H1 (cell line): ENCODE measurements at regions not wholly inside any gene's neighbourhood (a gene's known extent, or its start where the extent isn't known, plus 50 kb on each side); places are given as distances from the start of the nearest gene placed in this dataset.
A peak's percentile ranks its signal among the peaks of the same experiment; 100 is the strongest.

Experiments
- CTCF ChIA-PET: fragments of 300-600 bp; sonication (Branson Sonifier 250); formaldehyde crosslinking; loops from one replicate; lab custom pipeline; 2021; ENCODE audit not compliant: partially characterized antibody; lab: Charles Lee
- POLR2A ChIA-PET: fragments of 300-600 bp; sonication (Branson Sonifier 250); formaldehyde crosslinking; loops from one replicate; lab custom pipeline; 2021; ENCODE audit warnings: inconsistent platforms; ENCODE audit not compliant: partially characterized antibody; lab: Charles Lee
- DNase-seq, 2 experiments: peaks; one replicate each; pipeline versions ENCODE4 v3.0.0 to v3.0.0-alpha.2; 2010 to 2022; ENCODE audit warnings: low spot score in 2 of 2, low read depth in 1 of 2, mixed read lengths in 1 of 2
- FAIRE-seq: peaks from 2 replicates; lab custom pipeline; 2011; peaks lifted over from hg19 to GRCh38; lab: Jason Lieb, UNC
- H2AFZ ChIP-seq: 2 replicates; pipeline ENCODE4 v1.8.1; 2012; ENCODE audit warnings: low read length, inconsistent platforms
- H2AK5ac ChIP-seq: 2 replicates; pipeline ENCODE4 v1.6.1; 2013; ENCODE audit warnings: low read depth, low read length
- H2BK120ac ChIP-seq: replicated peaks from 2 replicates; pipeline ENCODE3; 2013; ENCODE audit warnings: low read depth, low read length, inconsistent platforms
- H2BK12ac ChIP-seq: 2 replicates; pipeline ENCODE4 v1.6.1; 2013; ENCODE audit warnings: low read depth, low read length
- H2BK15ac ChIP-seq: 2 replicates; pipeline ENCODE4 v1.6.1; 2013; ENCODE audit warnings: low read length
- H2BK20ac ChIP-seq: 2 replicates; pipeline ENCODE4 v1.6.1; 2013; ENCODE audit warnings: low read length
- H2BK5ac ChIP-seq: 2 replicates; pipeline ENCODE4 v1.6.1; 2013; ENCODE audit warnings: low read depth, low read length
- H3K14ac ChIP-seq: 2 replicates; pipeline ENCODE4 v1.6.1; 2013; ENCODE audit warnings: inconsistent platforms; ENCODE audit not compliant: insufficient read length
- H3K18ac ChIP-seq: 2 replicates; pipeline ENCODE4 v1.6.1; 2013; ENCODE audit warnings: low read length; ENCODE audit errors: extremely low read depth
- H3K23ac ChIP-seq: 2 replicates; pipeline ENCODE4 v1.6.1; 2013; ENCODE audit warnings: inconsistent platforms; ENCODE audit not compliant: insufficient read length
- H3K23me2 ChIP-seq: 2 replicates; pipeline ENCODE4 v1.6.1; 2013; ENCODE audit warnings: low read depth, low read length
- H3K27ac ChIP-seq: 2 replicates; pipeline ENCODE4 v1.6.1; 2011; ENCODE audit warnings: low read depth, low read length, inconsistent platforms
- H3K27me3 ChIP-seq, 4 experiments: replicated peaks in 1 of 4; 1 replicate in 1 of 4; 2 replicates in 3 of 4; pipeline versions ENCODE4 v1.6.1 to v1.8.1; 2011 to 2013; ENCODE audit warnings: low read length in 3 of 4, mild to moderate bottlenecking in 3 of 4, inconsistent platforms in 2 of 4, mixed read lengths in 2 of 4, moderate library complexity in 1 of 4; ENCODE audit not compliant: control insufficient read depth in 3 of 4, insufficient read depth in 3 of 4; ENCODE audit errors: extremely low read depth in 1 of 4
- H3K36me3 ChIP-seq, 4 experiments: 2 replicates each; pipeline versions ENCODE4 v1.6.1 to v1.8.1; 2011 to 2013; ENCODE audit warnings: mild to moderate bottlenecking in 4 of 4, low read length in 3 of 4, moderate library complexity in 2 of 4, control low read depth in 1 of 4, inconsistent platforms in 1 of 4; ENCODE audit not compliant: insufficient read depth in 4 of 4, control insufficient read depth in 2 of 4
- H3K4ac ChIP-seq: replicated peaks from 2 replicates; pipeline ENCODE3; 2013; ENCODE audit warnings: low read length, low read depth, mixed read lengths, inconsistent platforms; ENCODE audit not compliant: insufficient read length
- H3K4me1 ChIP-seq, 4 experiments: replicated peaks in 1 of 4; 1 replicate in 1 of 4; 2 replicates in 3 of 4; pipeline versions ENCODE4 v1.6.1 to v1.8.1; 2011 to 2013; ENCODE audit warnings: low read length in 3 of 4, inconsistent platforms in 2 of 4, mixed read lengths in 1 of 4; ENCODE audit not compliant: insufficient read depth in 4 of 4, control insufficient read depth in 3 of 4
- H3K4me2 ChIP-seq, 2 experiments: 2 replicates each; pipeline versions ENCODE4 v1.6.1 to v1.8.1; 2011 to 2013; ENCODE audit warnings: low read depth in 2 of 2, low read length in 2 of 2, control low read depth in 1 of 2, inconsistent platforms in 1 of 2, mild to moderate bottlenecking in 1 of 2; ENCODE audit not compliant: insufficient read depth in 1 of 2
- H3K4me3 ChIP-seq, 4 experiments: fragments of 200-600, 300-600 bp in 1 of 4; sonication (generic), shearing (Covaris generic), sonication (Bioruptor Twin) in 1 of 4; 2 replicates each; pipeline versions ENCODE4 v1.5.1 to v1.8.1; 2011 to 2016; ENCODE audit warnings: low read length in 4 of 4, low read depth in 3 of 4, control low read depth in 2 of 4, inconsistent platforms in 2 of 4, mild to moderate bottlenecking in 2 of 4, mixed read lengths in 1 of 4, moderate library complexity in 1 of 4; ENCODE audit not compliant: insufficient read depth in 2 of 4; ENCODE audit errors: extremely low read depth in 1 of 4
- H3K56ac ChIP-seq: replicated peaks from 2 replicates; pipeline ENCODE3; 2013; ENCODE audit warnings: low read depth, mild to moderate bottlenecking, mixed read lengths, low read length, inconsistent platforms; ENCODE audit not compliant: insufficient read length
- H3K79me1 ChIP-seq: 2 replicates; pipeline ENCODE4 v1.6.1; 2013; ENCODE audit warnings: low read depth, low read length, control low read depth
- H3K79me2 ChIP-seq, 2 experiments: 2 replicates each; pipeline versions ENCODE4 v1.6.1 to v1.8.1; 2012 to 2013; ENCODE audit warnings: low read length in 2 of 2, mild to moderate bottlenecking in 2 of 2, inconsistent platforms in 1 of 2; ENCODE audit not compliant: insufficient read depth in 2 of 2, control insufficient read depth in 1 of 2
- H3K9ac ChIP-seq, 4 experiments: replicated peaks in 1 of 4; 1 replicate in 1 of 4; 2 replicates in 3 of 4; pipeline versions ENCODE4 v1.6.1 to v1.8.1; 2011 to 2013; ENCODE audit warnings: low read depth in 3 of 4, low read length in 3 of 4, control low read depth in 2 of 4, mild to moderate bottlenecking in 2 of 4, moderate library complexity in 2 of 4, inconsistent platforms in 1 of 4; ENCODE audit errors: extremely low read depth in 1 of 4
- H3K9me3 ChIP-seq, 2 experiments: 2 replicates each; pipeline versions ENCODE4 v1.6.1 to v1.8.1; 2012 to 2013; ENCODE audit warnings: mild to moderate bottlenecking in 2 of 2, moderate library complexity in 2 of 2, control low read depth in 1 of 2, inconsistent platforms in 1 of 2, low read depth in 1 of 2, low read length in 1 of 2, mixed read lengths in 1 of 2; ENCODE audit not compliant: insufficient read depth in 2 of 2
- H4K20me1 ChIP-seq, 2 experiments: replicated peaks in 1 of 2; 2 replicates each; pipeline versions ENCODE3 to v1.8.1; 2011 to 2013; ENCODE audit warnings: inconsistent platforms in 2 of 2, low read length in 2 of 2, mild to moderate bottlenecking in 1 of 2; ENCODE audit not compliant: insufficient read depth in 2 of 2, control insufficient read depth in 1 of 2
- H4K5ac ChIP-seq: 2 replicates; pipeline ENCODE4 v1.6.1; 2013; ENCODE audit warnings: low read length, low read depth, mixed read lengths, inconsistent platforms; ENCODE audit not compliant: insufficient read length
- H4K8ac ChIP-seq: 2 replicates; pipeline ENCODE4 v1.8.0; 2013; ENCODE audit warnings: mild to moderate bottlenecking, moderate library complexity, low read length, inconsistent platforms; ENCODE audit not compliant: insufficient read depth; ENCODE audit errors: extremely low read depth
- H4K91ac ChIP-seq: replicated peaks from 2 replicates; pipeline ENCODE3; 2013; ENCODE audit warnings: low read length, mixed read lengths, inconsistent platforms; ENCODE audit not compliant: insufficient read length
- BRCA1 ChIP-seq: IDR thresholded peaks from 2 replicates; pipeline ENCODE4 v1.6.1; 2012; ENCODE audit warnings: low read depth, low read length, improper control_type of control experiment
- CREB1 ChIP-seq: IDR thresholded peaks from 2 replicates; pipeline ENCODE4 v1.6.1; 2012; ENCODE audit warnings: inconsistent platforms
- E2F6 ChIP-seq: IDR thresholded peaks from 2 replicates; pipeline ENCODE4 v1.6.1; 2012; ENCODE audit warnings: inconsistent platforms
- JUN ChIP-seq: IDR thresholded peaks from 2 replicates; pipeline ENCODE4 v1.6.1; 2011; ENCODE audit warnings: low read depth, mild to moderate bottlenecking, improper control_type of control experiment, low read length
- KDM1A ChIP-seq: fragments of 200-600, 300-600 bp; sonication (generic); IDR thresholded peaks from 2 replicates; pipeline ENCODE4 v1.7.1; 2016; ENCODE audit warnings: mild to moderate bottlenecking, low read length, borderline replicate concordance
- PHF8 ChIP-seq: fragments of 200-600 bp; sonication (generic); conservative IDR thresholded peaks from 2 replicates; pipeline ENCODE4 v1.7.1; 2012; ENCODE audit warnings: low read depth, mild to moderate bottlenecking, inconsistent platforms, low read length, moderate library complexity
- RAD21 ChIP-seq, 2 experiments: IDR thresholded peaks in 1 of 2; conservative IDR thresholded peaks in 1 of 2; 2 replicates each; pipeline ENCODE4 v1.6.1; 2011; ENCODE audit warnings: low read depth in 2 of 2, low read length in 2 of 2, improper control_type of control experiment in 1 of 2, inconsistent platforms in 1 of 2, mild to moderate bottlenecking in 1 of 2, moderate library complexity in 1 of 2
- RXRA ChIP-seq: IDR thresholded peaks from 2 replicates; pipeline ENCODE4 v1.6.1; 2011; ENCODE audit warnings: low read depth, mild to moderate bottlenecking, low read length, moderate library complexity; ENCODE audit not compliant: insufficient read depth
- TAF1 ChIP-seq: IDR thresholded peaks from 2 replicates; pipeline ENCODE4 v1.6.1; 2011; ENCODE audit warnings: mild to moderate bottlenecking, low read depth, low read length
- TBP ChIP-seq: IDR thresholded peaks from 2 replicates; pipeline ENCODE4 v1.6.1; 2011; ENCODE audit warnings: low read depth, low read length, improper control_type of control experiment
- WGBS, 2 experiments: shearing (Covaris generic) in 1 of 2; methylation state at CpG; one replicate each; pipeline versions ENCODE4 v1.1.6 to v1.1.7; 2013 to 2015; ENCODE audit warnings: low lambda C conversion rate in 2 of 2, mixed read lengths in 2 of 2, inconsistent platforms in 1 of 2, low coverage in 1 of 2, missing lambda C conversion rate in 1 of 2; ENCODE audit not compliant: insufficient replicate concordance in 2 of 2, insufficient coverage in 1 of 2, insufficient read length in 1 of 2; ENCODE audit errors: extremely low coverage in 1 of 2, missing lambda C conversion rate in 1 of 2; 5-methylcytosine and 5-hydroxymethylcytosine counted together
- TF ChIP-seq, protein P1 (sequence below): IDR thresholded peaks from 2 replicates; pipeline ENCODE4 v1.6.1; 2012; ENCODE audit warnings: inconsistent platforms

DNA sequence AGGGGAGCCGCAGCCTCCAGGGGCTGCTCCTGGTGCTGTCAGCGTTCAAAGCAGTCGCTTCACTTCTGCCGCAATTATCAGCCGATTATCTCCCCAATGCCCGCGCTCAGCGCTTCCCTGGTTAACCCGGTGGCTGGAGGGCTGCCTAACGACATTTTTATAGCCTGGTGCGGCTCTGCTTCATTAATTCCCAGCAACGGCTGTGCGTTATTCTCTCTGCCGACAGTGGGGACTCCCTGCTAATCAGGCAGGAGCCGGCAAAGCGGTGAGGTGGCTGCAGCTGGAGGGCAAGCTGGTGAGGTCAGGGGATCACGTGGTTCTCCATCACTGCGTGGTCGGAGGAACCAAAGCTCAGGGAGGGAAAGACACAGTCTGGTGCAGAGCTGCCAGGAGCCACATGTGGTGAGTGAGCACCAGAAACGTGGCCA lies 62.9 kb downstream of the GLRX5 start:
- H3K9ac ChIP-seq: peak overlapping the region in 2 of 4 experiments; percentile 43 to 50; a peak in 5 of 7 replicates
- no peak overlapping the region for H2AK5ac ChIP-seq
- peak overlapping the region; percentile 18; the same call in 1 of the 2 replicates for H2AFZ ChIP-seq
- H4K5ac ChIP-seq: peak overlapping the region; percentile 76
- peaks cover 0 to 4% (median under 1%) of the 10 kb centered on the region in 4 experiments; a peak in 1 of 7 replicates for H3K27me3 ChIP-seq
- H3K4me2 ChIP-seq: peak overlapping the region; percentile 64 to 80
- no peak overlapping the region for H3K23ac ChIP-seq
- no peak overlapping the region for H3K56ac ChIP-seq
- H3K4me1 ChIP-seq: peaks cover 0 to 15% (median 9%) of the 10 kb centered on the region in 4 experiments; a peak in 6 of 7 replicates
- H3K9me3 ChIP-seq: no peaks in the 10 kb centered on the region; a peak in 2 of 4 replicates
- no peaks in the 10 kb centered on the region for H3K79me2 ChIP-seq
- no peak overlapping the region for H2BK20ac ChIP-seq
- peaks cover 3% of the 10 kb centered on the region for H3K23me2 ChIP-seq
- H3K4ac ChIP-seq: peak overlapping the region; percentile 35
- H4K20me1 ChIP-seq: no peaks in the 10 kb centered on the region
- H4K91ac ChIP-seq: peak overlapping the region; percentile 40
- 5% methylated on average over 20 of the region's 20 CpGs; no CpG with 5 or more reads in 1 of the 2 experiments for WGBS, 2 experiments
- H3K79me1 ChIP-seq: no peaks in the 10 kb centered on the region
- CTCF ChIA-PET: interaction anchor here (0.5 to 1.7 kb wide), 7 partner anchors 9 to 678 kb away, joined by 3 to 10 read pairs (median 4); no protein-coding TSS in a partner anchor
- no peaks in the 10 kb centered on the region for H3K36me3 ChIP-seq
- POLR2A ChIA-PET: interaction anchor here (1.1 to 1.3 kb wide), 2 partner anchors 361 to 396 kb away, joined by 3 read pairs; no protein-coding TSS in a partner anchor
- H3K4me3 ChIP-seq: peak overlapping the region; percentile 6 to 47 (median 15); a peak in 5 of 8 replicates
- H2BK15ac ChIP-seq: no peak overlapping the region
- peak overlapping the region; percentile 55; the same call in 1 of the 2 replicates for H2BK12ac ChIP-seq
- H2BK5ac ChIP-seq: peak overlapping the region; percentile 63; the same call in 1 of the 2 replicates
- H3K18ac ChIP-seq: peak overlapping the region; percentile 72
- peak; percentile 38 to 62 for DNase-seq
- H3K14ac ChIP-seq: no peak overlapping the region
- H3K27ac ChIP-seq: peak overlapping the region; percentile 77; the same call in 1 of the 2 replicates
- H4K8ac ChIP-seq: peak overlapping the region; percentile 82; the same call in 1 of the 2 replicates
- FAIRE-seq: no peak
- peak overlapping the region; percentile 82 for H2BK120ac ChIP-seq
- TF ChIP-seq KDM1A: no peak
- TF ChIP-seq, protein P1, sequence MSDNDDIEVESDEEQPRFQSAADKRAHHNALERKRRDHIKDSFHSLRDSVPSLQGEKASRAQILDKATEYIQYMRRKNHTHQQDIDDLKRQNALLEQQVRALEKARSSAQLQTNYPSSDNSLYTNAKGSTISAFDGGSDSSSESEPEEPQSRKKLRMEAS: peak; percentile 96
- TF ChIP-seq CREB1: peak; percentile 49; the same call in 1 of the 2 replicates
- TF ChIP-seq PHF8: no peak
- 0 out of 2 replicates have a peak, but pooled peaks have one; percentile 25 for TF ChIP-seq TBP
- TF ChIP-seq RAD21 (IDR thresholded peaks at IDR 0.05 in 1 of 2, conservative IDR thresholded peaks at IDR 0.05 in 1 of 2; ENCODE audit: low read depth in 2 of 2, low read length in 2 of 2): peak in 1 of 2 experiments; percentile 6; a peak in 1 of 4 replicates
- no peak for TF ChIP-seq BRCA1
- TF ChIP-seq JUN: no peak
- no peak for TF ChIP-seq RXRA
- TF ChIP-seq TAF1: 0 out of 2 replicates have a peak, but pooled peaks have one; percentile 14
- TF ChIP-seq E2F6: peak; percentile 96
